GM19240 (cell line): ENCODE measurements at regions not wholly inside any gene's neighbourhood (a gene's known extent, or its start where the extent isn't known, plus 50 kb on each side); places are given as distances from the start of the nearest gene placed in this dataset.
"Not testable (repeated sequence)": the region's sequence is repeated elsewhere in the genome, so short reads cannot be mapped to it uniquely, and the experiment has no call there.

ENCODE experiments used
- DNase-seq: peaks from one replicate; pipeline ENCODE4 v3.0.0; 2011; ENCODE audit warnings: low spot score; ENCODE audit not compliant: insufficient read length

- DNase-seq: no peak
Observed at GRCh38 chr9:108048406-108049025, 558.9 kb upstream of the KLF4 start.

- DNase-seq: not testable (repeated sequence)
Observed at GRCh38 chr9:108047777-108048176, 558.2 kb upstream of the KLF4 start.

- no peak for DNase-seq
Observed at GRCh38 chr9:108047264-108047663, 557.7 kb upstream of the KLF4 start.

GRCh38 chr9:108045851-108046250, 556.3 kb upstream of the KLF4 start:
- DNase-seq: no peak

GRCh38 chr9:108043585-108043984, 554.0 kb upstream of the KLF4 start:
- no peak for DNase-seq

GRCh38 chr9:108041551-108041950, 552.0 kb upstream of the KLF4 start:
- no peak for DNase-seq

- DNase-seq: no peak
Observed at GRCh38 chr9:108040783-108041182, 551.2 kb upstream of the KLF4 start.

- no peak for DNase-seq
Observed at GRCh38 chr9:108039493-108039892, 549.9 kb upstream of the KLF4 start.

GRCh38 chr9:108039012-108039411, 549.4 kb upstream of the KLF4 start:
- no peak for DNase-seq

GRCh38 chr9:108035487-108035886, 545.9 kb upstream of the KLF4 start:
- DNase-seq: no peak

GRCh38 chr9:108033976-108034964, 544.7 kb upstream of the KLF4 start:
- DNase-seq: no peak

- DNase-seq: not testable (repeated sequence)
Observed at GRCh38 chr9:108032079-108032478, 542.5 kb upstream of the KLF4 start.

- DNase-seq: not testable (repeated sequence)
Observed at GRCh38 chr9:108031221-108031620, 541.7 kb upstream of the KLF4 start.

- DNase-seq: not testable (repeated sequence)
Observed at GRCh38 chr9:108026718-108027117, 537.1 kb upstream of the KLF4 start.

- DNase-seq: no peak
Observed at GRCh38 chr9:108024604-108025003, 535.0 kb upstream of the KLF4 start.

- DNase-seq: no peak
Observed at GRCh38 chr9:108022246-108022935, 532.8 kb upstream of the KLF4 start.

GRCh38 chr9:108021096-108021710, 531.6 kb upstream of the KLF4 start:
- DNase-seq: no peak

- no peak for DNase-seq
Observed at GRCh38 chr9:108019821-108020220, 530.3 kb upstream of the KLF4 start.

- no peak for DNase-seq
Observed at GRCh38 chr9:108017671-108018070, 528.1 kb upstream of the KLF4 start.

GRCh38 chr9:108016446-108016845, 526.9 kb upstream of the KLF4 start:
- no peak for DNase-seq

- no peak for DNase-seq
Observed at GRCh38 chr9:108015690-108016089, 526.1 kb upstream of the KLF4 start.

GRCh38 chr9:108014353-108014752, 524.8 kb upstream of the KLF4 start:
- DNase-seq: no peak
